Stimulated activated CD8-positive, alpha-beta memory T cell treated with anti-CD3 and anti-CD28 coated beads, Interleukin-7, amount 100 ng/mL, for 1 hour (primary cell): ENCODE measurements at regions not wholly inside any gene's neighbourhood (a gene's known extent, or its start where the extent isn't known, plus 50 kb on each side); places are given as distances from the start of the nearest gene placed in this dataset.

Experiments used
- DNase-seq, 2 donors: peaks; one replicate each; pipeline ENCODE4 v3.0.0-alpha.2; 2020; ENCODE audit warnings: low read depth in 2 of 2

- DNase-seq = no peak
Observed at GRCh38 chr6:141677598-141678211, 455.0 kb upstream of the GJE1 start.

GRCh38 chr6:141675957-141676356 is 456.8 kb upstream of the GJE1 start:
- DNase-seq = no peak

- DNase-seq = no peak
Observed at GRCh38 chr6:141669141-141669540, 463.6 kb upstream of the GJE1 start.

- DNase-seq = no peak
Observed at GRCh38 chr6:141667580-141668309, 465.0 kb upstream of the GJE1 start.

- DNase-seq = no peak
Observed at GRCh38 chr6:141666187-141666586, 466.5 kb upstream of the GJE1 start.

- no peak for DNase-seq
Observed at GRCh38 chr6:141664744-141665143, 468.0 kb upstream of the GJE1 start.

- no peak for DNase-seq
Observed at GRCh38 chr6:141659582-141659981, 473.1 kb upstream of the GJE1 start.

- no peak for DNase-seq
Observed at GRCh38 chr6:141658696-141659095, 474.0 kb upstream of the GJE1 start.

- no peak for DNase-seq
Observed at GRCh38 chr6:141657812-141658211, 474.9 kb upstream of the GJE1 start.

GRCh38 chr6:141653590-141653989 is 479.1 kb upstream of the GJE1 start:
- no peak for DNase-seq

- no peak for DNase-seq
Observed at GRCh38 chr6:141641951-141642350, 490.8 kb upstream of the GJE1 start.

GRCh38 chr6:141641406-141641805 is 491.3 kb upstream of the GJE1 start:
- no peak for DNase-seq

- no peak for DNase-seq
Observed at GRCh38 chr6:141635621-141636020, 497.1 kb upstream of the GJE1 start.

- no peak for DNase-seq
Observed at GRCh38 chr6:141634269-141634668, 498.5 kb upstream of the GJE1 start.

GRCh38 chr6:141624301-141624700 is 508.4 kb upstream of the GJE1 start:
- no peak for DNase-seq

- no peak for DNase-seq
Observed at GRCh38 chr6:141618180-141618581, 514.5 kb upstream of the GJE1 start.

- DNase-seq = no peak
Observed at GRCh38 chr6:141610741-141611140, 522.0 kb upstream of the GJE1 start.

GRCh38 chr6:141607956-141608355 is 524.8 kb upstream of the GJE1 start:
- DNase-seq = no peak

- no peak for DNase-seq
Observed at GRCh38 chr6:141598487-141598886, 534.2 kb upstream of the GJE1 start.

- no peak for DNase-seq
Observed at GRCh38 chr6:141594874-141595273, 537.9 kb upstream of the GJE1 start.

- no peak for DNase-seq
Observed at GRCh38 chr6:141593311-141593710, 539.4 kb upstream of the GJE1 start.

GRCh38 chr6:141587482-141588266 is 545.1 kb upstream of the GJE1 start:
- no peak for DNase-seq

GRCh38 chr6:141580988-141581552 is 551.7 kb upstream of the GJE1 start:
- no peak for DNase-seq
